ENCODE measurements at regions not wholly inside any gene's neighbourhood (a gene's known extent, or its start where the extent isn't known, plus 50 kb on each side); places are given as distances from the start of the nearest gene placed in this dataset.

DNA sequence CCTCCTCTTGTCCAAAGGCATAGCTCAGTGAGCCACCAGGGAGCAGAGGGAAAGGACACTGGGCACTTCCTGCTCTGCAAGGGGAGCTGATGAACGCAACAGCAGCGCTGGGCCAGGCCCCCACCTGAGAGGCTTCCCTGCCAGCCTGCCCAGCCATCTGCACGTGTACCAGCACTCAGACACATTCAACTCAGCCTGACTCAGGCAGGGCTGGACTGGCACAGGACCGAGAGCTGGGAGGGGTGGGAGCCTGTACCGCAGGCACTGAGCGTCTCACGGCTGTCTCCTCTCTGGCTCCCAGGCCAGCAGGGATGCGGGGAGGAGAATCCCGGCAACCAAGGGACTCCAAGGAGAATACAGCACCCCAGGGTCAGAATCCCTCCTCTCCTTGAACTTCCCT is 411.8 kb downstream of the CTTN start:
- DNase-seq: no peak

DNA sequence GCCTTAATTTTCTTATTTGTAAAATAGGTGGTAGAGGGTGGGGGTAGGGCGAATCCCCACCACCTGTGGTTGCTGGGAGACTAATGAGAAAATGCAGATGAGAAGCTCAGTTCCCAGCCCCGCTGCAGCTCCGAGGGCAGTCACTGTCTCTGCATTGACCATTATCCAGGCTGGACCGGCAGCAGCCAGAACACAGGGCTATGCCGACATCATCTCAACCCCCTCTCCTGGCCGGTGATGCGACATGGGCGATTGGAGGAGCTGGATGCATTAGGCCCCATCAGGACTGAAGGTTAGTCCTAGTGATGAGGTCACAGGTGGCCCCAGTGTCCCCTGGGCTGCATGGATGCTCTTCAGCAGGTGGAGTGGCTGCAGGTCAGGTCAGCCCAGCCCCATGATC is 412.4 kb downstream of the CTTN start:
- DNase-seq: no peak

DNA sequence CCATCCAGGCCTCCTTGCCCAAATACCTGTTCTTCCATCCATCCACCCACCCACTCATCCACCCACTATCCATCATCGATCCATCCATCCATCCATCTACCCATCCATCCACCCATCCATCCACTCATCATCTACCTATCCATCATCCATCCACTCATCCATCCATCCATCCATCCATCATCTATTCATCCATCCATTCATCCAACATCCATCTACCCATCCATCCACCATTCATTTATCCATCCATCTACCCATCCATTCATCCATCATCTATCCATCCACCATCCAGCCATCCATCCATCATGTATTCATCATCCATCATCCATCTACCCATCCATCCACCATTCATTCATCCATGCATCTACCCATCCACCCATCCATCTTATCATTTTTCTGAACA is 413.2 kb downstream of the CTTN start:
- DNase-seq: no peak

DNA sequence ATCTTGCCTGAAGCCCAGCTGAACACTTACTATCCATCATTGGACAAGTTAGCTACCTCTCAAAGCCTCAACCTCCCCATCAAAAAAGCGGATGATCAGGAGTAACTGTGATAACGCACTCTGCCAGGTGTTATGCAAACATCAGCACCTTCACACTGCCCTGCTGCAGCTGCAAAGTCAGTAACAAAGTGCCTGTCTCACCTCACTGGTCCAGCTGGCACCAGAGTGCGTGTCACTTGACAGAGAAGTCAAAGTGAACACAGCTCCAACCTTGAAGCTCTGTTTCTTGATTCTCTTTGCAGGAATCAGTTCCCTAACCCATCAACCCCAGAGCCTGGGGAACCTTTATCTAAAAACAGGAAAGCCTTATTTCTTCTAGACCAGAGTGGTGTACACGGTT is 413.6 kb downstream of the CTTN start:
- no peak for DNase-seq

DNA sequence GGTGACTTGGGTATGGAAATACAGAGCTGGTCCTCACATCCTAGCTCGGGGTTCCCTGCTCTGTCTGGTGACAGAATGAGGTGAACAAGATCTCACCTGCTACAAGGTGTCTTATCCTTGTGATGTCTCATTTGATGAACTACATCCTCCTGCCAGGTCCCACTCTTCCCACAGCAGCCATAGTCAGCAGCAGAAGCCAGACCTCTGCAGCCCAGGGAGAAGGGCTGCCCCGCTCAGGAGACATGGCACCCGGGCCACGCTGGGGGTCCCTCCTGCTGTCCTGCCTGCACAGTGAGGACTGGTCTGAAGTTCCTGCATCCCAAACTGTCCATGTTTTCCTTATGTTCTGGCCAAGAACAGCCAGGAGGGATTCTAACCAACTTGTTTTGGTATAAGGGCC is 414.1 kb downstream of the CTTN start:
- DNase-seq: no peak

DNA sequence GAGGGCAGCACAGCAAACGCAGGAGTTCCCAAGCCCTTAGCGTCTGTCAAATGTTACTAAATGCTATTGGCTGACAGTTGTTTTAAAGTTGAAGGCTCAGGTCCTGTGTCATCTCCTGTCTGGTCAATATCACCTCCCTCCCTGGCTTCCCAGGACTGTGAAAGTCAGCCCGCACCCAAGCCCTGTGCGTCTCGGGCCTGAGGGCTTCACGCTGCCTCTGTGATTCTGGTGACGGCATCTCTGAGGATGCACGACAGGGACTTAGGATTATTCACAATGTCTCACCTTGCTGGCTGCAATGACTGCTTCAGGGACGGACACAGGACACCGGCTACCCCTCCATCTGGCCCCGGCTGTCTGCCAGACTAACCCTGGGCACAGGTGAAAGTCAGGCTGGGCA is 415.3 kb downstream of the CTTN start:
- no peak for DNase-seq

GRCh38 chr11:70815485-70815832 is 417.1 kb downstream of the CTTN start:
- DNase-seq: no peak

- no peak for DNase-seq
Observed at GRCh38 chr11:70816156-70816678, 417.9 kb downstream of the CTTN start.

- no peak for DNase-seq
Observed at GRCh38 chr11:70818351-70818750, 420.0 kb downstream of the CTTN start.

DNA sequence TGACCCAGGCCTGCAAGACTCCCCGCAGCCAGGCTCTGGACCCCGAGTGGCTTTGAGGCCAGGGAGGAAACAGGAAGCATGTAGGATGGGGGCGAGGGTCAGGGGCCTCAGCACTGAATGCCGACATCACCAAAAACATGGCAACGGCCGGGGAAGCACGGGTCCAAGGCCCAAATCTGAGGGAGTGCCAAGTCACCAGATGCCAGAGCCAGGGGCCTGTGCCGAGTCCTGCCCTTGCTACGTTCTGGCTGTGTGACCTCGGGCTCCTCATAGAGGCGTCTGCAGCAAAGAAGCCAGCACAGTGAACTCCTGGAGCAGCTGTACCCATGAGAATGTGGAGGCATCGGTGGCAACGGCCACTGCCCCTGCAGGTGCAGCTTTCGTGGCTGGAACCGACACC is 420.7 kb downstream of the CTTN start:
- no peak for DNase-seq

GRCh38 chr11:70820311-70820710 is 422.0 kb downstream of the CTTN start:
- no peak for DNase-seq

GRCh38 chr11:70820712-70821111 is 422.4 kb downstream of the CTTN start:
- DNase-seq: no peak

GRCh38 chr11:70823771-70824170 is 425.4 kb downstream of the CTTN start:
- DNase-seq: no peak

DNA sequence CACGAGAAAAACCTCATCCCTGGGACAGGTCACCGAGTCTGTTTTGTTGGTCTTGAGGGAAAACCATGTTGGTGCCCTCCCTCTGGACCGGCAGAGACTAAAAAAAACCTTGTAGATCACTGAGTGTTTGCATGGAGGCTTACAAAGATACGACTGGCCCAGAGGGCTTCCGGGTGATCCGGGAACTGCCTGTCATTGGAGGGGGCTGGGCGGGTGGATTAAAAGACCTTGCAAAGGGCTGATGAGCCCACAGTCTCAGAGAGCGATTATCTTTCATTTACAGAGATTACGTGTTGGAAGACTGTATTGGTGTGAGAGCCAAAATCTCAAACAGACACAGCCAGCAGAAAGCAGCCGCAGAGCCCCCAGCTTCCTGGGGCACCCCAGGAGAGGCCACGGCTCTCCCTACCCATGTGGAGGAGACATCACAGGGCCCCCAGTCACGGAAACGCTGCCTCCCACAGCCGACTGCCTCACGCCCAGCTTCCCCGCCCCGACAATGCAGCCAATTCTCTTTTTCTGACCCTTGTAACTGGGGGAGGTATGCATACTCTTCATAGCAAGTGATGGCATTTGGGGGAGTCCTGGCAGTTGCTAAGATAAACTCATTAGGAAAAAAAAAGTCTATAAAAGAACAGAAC is 426.4 kb downstream of the CTTN start:
- DNase-seq: no peak

DNA sequence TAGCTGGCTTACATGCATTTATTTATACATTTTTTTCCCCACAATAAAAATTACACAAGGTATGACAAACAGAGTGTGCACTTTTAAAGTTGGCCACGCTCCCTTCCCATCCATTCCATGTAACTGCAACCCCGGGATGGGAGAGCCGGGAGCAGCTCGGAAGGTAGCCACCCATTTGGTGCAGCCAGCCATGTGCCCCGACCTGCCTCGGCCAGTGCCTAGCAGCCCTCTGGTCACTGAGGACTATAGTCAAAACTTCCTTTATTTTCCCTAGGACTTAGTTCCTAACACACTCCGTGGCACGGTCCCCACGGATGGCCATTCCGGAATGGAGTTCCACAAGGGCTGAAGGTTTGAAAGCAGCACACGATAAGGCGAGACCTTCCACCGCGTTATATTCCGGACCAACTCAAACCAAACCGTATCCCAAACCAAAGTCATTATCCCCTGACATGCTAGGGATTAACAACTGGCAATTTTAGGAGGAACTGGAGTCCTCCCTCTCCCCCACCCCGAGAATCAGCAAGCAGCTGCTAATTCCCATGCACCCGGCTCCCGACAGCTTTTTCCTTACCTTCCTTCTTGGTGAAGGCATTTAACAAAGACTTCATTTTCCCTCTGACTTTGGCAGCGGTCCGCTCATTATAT is 426.4 kb downstream of the SHANK2 start:
- DNase-seq: no peak

GRCh38 chr11:70826541-70827335 is 425.6 kb downstream of the SHANK2 start:
- no peak for DNase-seq

- DNase-seq: no peak
Observed at GRCh38 chr11:70828593-70829082, 423.7 kb downstream of the SHANK2 start.

GRCh38 chr11:70829134-70829885 is 423.1 kb downstream of the SHANK2 start:
- DNase-seq: no peak

- no peak for DNase-seq
Observed at GRCh38 chr11:70829886-70830272, 422.5 kb downstream of the SHANK2 start.

- no peak for DNase-seq
Observed at GRCh38 chr11:70833011-70833410, 419.4 kb downstream of the SHANK2 start.

GRCh38 chr11:70833554-70833953 is 418.8 kb downstream of the SHANK2 start:
- DNase-seq: no peak

- DNase-seq: no peak
Observed at GRCh38 chr11:70834277-70834940, 418.0 kb downstream of the SHANK2 start.

Data from NCI-H1048 (cell line).